Esophagus squamous epithelium (tissue), 5 donors: ENCODE measurements at regions not wholly inside any gene's neighbourhood (a gene's known extent, or its start where the extent isn't known, plus 50 kb on each side); places are given as distances from the start of the nearest gene placed in this dataset.

Source experiments
- DNase-seq: peaks from one replicate; lab custom pipeline; 2025; lab: John Stamatoyannopoulos, UW
- H3K27ac ChIP-seq, 4 donors: fragments of 200-600 bp; sonication (generic); one replicate each; pipeline ENCODE4 v1.5.1; 2016 to 2019; ENCODE audit warnings: mild to moderate bottlenecking in 1 of 4
- H3K27me3 ChIP-seq, 4 donors: fragments of 200-600 bp; sonication (generic); 1 replicate in 3 of 4; 2 replicates in 1 of 4; pipeline versions ENCODE4 v1.5.1 to v1.6.0; 2017 to 2021; ENCODE audit warnings: antibody characterized with exemption in 1 of 4
- H3K36me3 ChIP-seq, 3 donors: fragments of 200-600 bp; sonication (generic); one replicate each; pipeline ENCODE4 v1.5.1; 2016 to 2019
- H3K4me1 ChIP-seq, 3 donors: fragments of 200-600 bp; sonication (generic); one replicate each; pipeline ENCODE4 v1.5.1; 2017 to 2019
- H3K4me3 ChIP-seq, 4 donors: fragments of 200-600 bp; sonication (generic); 1 replicate in 3 of 4; 2 replicates in 1 of 4; pipeline ENCODE4 v1.5.1; 2016 to 2019; ENCODE audit warnings: mild to moderate bottlenecking in 2 of 4, moderate library complexity in 1 of 4
- H3K9me3 ChIP-seq, 3 donors: fragments of 200-600 bp; sonication (generic); one replicate each; pipeline ENCODE4 v1.5.1; 2016 to 2019
- POLR2A ChIP-seq, 4 donors: fragments of 450-650 bp; IDR thresholded peaks; one replicate each; pipeline ENCODE4 v1.6.1; 2017; ENCODE audit warnings: antibody characterized with exemption in 4 of 4, mild to moderate bottlenecking in 4 of 4, moderate library complexity in 3 of 4
- WGBS, 2 donors: methylation state at CpG; one replicate each; pipeline ENCODE4 v1.1.5; 2018; 5-methylcytosine and 5-hydroxymethylcytosine counted together
- intact Hi-C: fragments of 100-400 bp; cut with DNase I; formaldehyde crosslinking; loops from one replicate; pipeline ENCODE4 v1.15.0; 2022
- TF ChIP-seq, protein P1 (sequence below), 6 experiments: fragments of 450-650 bp in 4 of 6; fragments of 200-600 bp in 2 of 6; sonication (generic) in 2 of 6; IDR thresholded peaks; one replicate each; pipeline ENCODE4 v1.5.1; 2016 to 2019; ENCODE audit warnings: antibody characterized with exemption in 6 of 6, mild to moderate bottlenecking in 4 of 6, moderate library complexity in 4 of 6
- donor health status: DM: yes; HTN: yes; CAD: no.

DNA sequence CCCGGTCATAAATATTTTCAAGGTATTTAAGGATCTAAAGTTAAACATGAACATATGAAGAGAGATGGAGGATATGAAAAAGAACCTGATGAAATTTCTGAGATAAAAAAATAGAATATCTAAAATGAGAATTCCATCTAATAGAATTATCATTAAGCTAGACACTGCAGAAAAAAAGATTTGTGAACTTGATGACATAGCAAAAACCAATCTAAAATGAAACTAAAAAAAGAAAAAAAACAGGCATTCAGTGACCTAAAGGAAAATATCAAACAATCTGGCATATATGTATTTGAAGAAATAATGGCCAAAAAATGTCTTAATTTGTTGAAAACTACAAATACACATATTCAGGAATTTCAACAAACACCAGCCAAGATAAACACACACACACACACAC, 81.6 kb upstream of the ZC3H12C start:
- H3K27ac ChIP-seq = no peak overlapping the region
- 92 to 100% methylated on average over 1 of the region's 1 CpG for WGBS, 2 donors
- H3K9me3 ChIP-seq = peaks cover 0 to 4% (median 0%) of the 10 kb centered on the region in 3 donors
- no peak for DNase-seq
- intact Hi-C loops = no loop called here
- H3K36me3 ChIP-seq = no peaks in the 10 kb centered on the region
- H3K27me3 ChIP-seq = no peaks in the 10 kb centered on the region
- TF ChIP-seq POLR2A (IDR thresholded peaks at IDR 0.05) = no peak
- TF ChIP-seq, protein P1, sequence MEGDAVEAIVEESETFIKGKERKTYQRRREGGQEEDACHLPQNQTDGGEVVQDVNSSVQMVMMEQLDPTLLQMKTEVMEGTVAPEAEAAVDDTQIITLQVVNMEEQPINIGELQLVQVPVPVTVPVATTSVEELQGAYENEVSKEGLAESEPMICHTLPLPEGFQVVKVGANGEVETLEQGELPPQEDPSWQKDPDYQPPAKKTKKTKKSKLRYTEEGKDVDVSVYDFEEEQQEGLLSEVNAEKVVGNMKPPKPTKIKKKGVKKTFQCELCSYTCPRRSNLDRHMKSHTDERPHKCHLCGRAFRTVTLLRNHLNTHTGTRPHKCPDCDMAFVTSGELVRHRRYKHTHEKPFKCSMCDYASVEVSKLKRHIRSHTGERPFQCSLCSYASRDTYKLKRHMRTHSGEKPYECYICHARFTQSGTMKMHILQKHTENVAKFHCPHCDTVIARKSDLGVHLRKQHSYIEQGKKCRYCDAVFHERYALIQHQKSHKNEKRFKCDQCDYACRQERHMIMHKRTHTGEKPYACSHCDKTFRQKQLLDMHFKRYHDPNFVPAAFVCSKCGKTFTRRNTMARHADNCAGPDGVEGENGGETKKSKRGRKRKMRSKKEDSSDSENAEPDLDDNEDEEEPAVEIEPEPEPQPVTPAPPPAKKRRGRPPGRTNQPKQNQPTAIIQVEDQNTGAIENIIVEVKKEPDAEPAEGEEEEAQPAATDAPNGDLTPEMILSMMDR (IDR thresholded peaks at IDR 0.05) = no peak
- H3K4me1 ChIP-seq = no peaks in the 10 kb centered on the region
- H3K4me3 ChIP-seq = no peak overlapping the region

DNA sequence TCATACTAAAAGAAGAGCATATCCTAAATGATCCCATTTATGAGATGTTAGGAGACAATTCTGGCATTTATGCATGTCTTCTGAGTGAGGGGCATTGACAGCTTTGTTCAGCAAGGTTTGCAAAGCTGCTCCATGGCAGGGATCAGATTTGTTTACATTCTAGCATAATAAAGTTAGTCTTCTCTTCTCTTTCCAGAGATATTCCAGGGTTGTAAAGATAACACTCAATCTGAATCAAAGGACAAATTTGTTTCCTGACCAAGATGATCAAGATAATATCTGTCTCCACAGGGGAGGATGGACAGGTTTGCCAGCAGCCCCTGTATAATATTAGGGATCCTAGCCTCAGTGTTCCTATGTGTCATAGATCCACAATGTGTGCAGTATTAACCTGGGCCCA, 77.5 kb upstream of the ZC3H12C start:
- no peaks in the 10 kb centered on the region for H3K27me3 ChIP-seq
- TF ChIP-seq POLR2A (IDR thresholded peaks at IDR 0.05) = no peak
- intact Hi-C loops = no loop called here
- DNase-seq = no peak
- no peaks in the 10 kb centered on the region for H3K4me1 ChIP-seq
- H3K27ac ChIP-seq = no peak overlapping the region
- no peaks in the 10 kb centered on the region for H3K36me3 ChIP-seq
- peaks cover 0 to 4% (median 0%) of the 10 kb centered on the region in 3 donors for H3K9me3 ChIP-seq
- H3K4me3 ChIP-seq = no peak overlapping the region

- Histone ChIP-seq H3K27ac (no peak overlapping the region), H3K36me3 (no peaks in the 10 kb centered on the region), H3K27me3 (no peaks in the 10 kb centered on the region), H3K9me3 (no peaks in the 10 kb centered on the region), H3K4me1 (peaks cover 0 to 12% (median 3%) of the 10 kb centered on the region in 3 donors), H3K4me3 (no peak overlapping the region)
- TF ChIP-seq, protein P1 (IDR thresholded peaks at IDR 0.05) = no peak
- TF ChIP-seq POLR2A (IDR thresholded peaks at IDR 0.05) = no peak
- DNase-seq = no peak
- intact Hi-C loops = no loop called here
- 67 to 73% methylated on average over 3 of the region's 3 CpGs for WGBS, 2 donors
Observed at GRCh38 chr11:110019675-110020074, 73.5 kb upstream of the ZC3H12C start.

DNA sequence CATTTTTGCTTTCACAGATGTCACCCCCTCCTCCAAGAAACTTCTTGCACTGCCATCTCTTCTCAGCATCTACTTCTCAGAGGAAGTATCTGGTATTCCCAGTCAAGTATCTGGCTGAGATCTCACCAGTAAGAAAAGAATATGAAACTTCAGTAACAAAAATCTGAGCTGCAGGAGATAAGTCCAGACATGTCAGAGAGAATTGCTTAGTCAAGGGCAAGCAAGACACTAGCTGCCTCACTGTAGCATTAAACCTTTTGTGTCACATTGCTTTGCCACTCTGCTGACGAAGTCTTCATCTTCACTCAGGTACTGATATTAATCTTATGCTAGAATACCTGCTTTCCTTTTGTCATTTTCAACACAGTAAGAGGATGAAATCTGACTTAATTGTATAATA, 70.6 kb upstream of the ZC3H12C start:
- DNase-seq = no peak

GRCh38 chr11:110023711-110024110, 69.5 kb upstream of the ZC3H12C start:
- Histone ChIP-seq H3K9me3 (no peaks in the 10 kb centered on the region), H3K4me3 (no peak overlapping the region), H3K27ac (no peak overlapping the region), H3K36me3 (no peaks in the 10 kb centered on the region), H3K4me1 (peaks cover 0 to 12% (median 3%) of the 10 kb centered on the region in 3 donors), H3K27me3 (no peaks in the 10 kb centered on the region)
- intact Hi-C loops = no loop called here
- DNase-seq = no peak
- TF ChIP-seq, protein P1 (IDR thresholded peaks at IDR 0.05) = no peak
- TF ChIP-seq POLR2A (IDR thresholded peaks at IDR 0.05) = no peak

More for the DNA sequence above, 70.6 kb upstream of the ZC3H12C start:
- no peaks in the 10 kb centered on the region for H3K9me3 ChIP-seq
- no peaks in the 10 kb centered on the region for H3K36me3 ChIP-seq
- no peak overlapping the region for H3K27ac ChIP-seq
- H3K4me1 ChIP-seq = peaks cover 0 to 12% (median 3%) of the 10 kb centered on the region in 3 donors
- intact Hi-C loops = no loop called here
- H3K4me3 ChIP-seq = no peak overlapping the region
- TF ChIP-seq, protein P1 (IDR thresholded peaks at IDR 0.05) = no peak
- no peak for TF ChIP-seq POLR2A (IDR thresholded peaks at IDR 0.05)
- H3K27me3 ChIP-seq = no peaks in the 10 kb centered on the region
- 60 to 61% methylated on average over 1 of the region's 1 CpG for WGBS, 2 donors
